ENCODE measurements at regions not wholly inside any gene's neighbourhood (a gene's known extent, or its start where the extent isn't known, plus 50 kb on each side); places are given as distances from the start of the nearest gene placed in this dataset.

GRCh38 chr4:19248023-19248422 lies 1003.7 kb upstream of the SLIT2 start:
- TF ChIP-seq, protein P1, sequence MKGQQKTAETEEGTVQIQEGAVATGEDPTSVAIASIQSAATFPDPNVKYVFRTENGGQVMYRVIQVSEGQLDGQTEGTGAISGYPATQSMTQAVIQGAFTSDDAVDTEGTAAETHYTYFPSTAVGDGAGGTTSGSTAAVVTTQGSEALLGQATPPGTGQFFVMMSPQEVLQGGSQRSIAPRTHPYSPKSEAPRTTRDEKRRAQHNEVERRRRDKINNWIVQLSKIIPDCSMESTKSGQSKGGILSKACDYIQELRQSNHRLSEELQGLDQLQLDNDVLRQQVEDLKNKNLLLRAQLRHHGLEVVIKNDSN (IDR thresholded peaks at IDR 0.05; ENCODE audit: borderline replicate concordance, low read depth): no peak
- no peak for TF ChIP-seq EP300 (IDR thresholded peaks at IDR 0.05; ENCODE audit: borderline replicate concordance in 1 of 2, low read depth in 1 of 2, low read length in 1 of 2)

All from SK-N-SH (cell line).